Kidney epithelial cell (primary cell): ENCODE measurements at regions not wholly inside any gene's neighbourhood (a gene's known extent, or its start where the extent isn't known, plus 50 kb on each side); places are given as distances from the start of the nearest gene placed in this dataset.

Experiments
- DNase-seq: peaks from one replicate; pipeline ENCODE4 v3.0.0-alpha.2; 2010; ENCODE audit warnings: low read depth
- H3K27me3 ChIP-seq: 2 replicates; pipeline ENCODE4 v1.6.0; 2011; ENCODE audit warnings: low read length; ENCODE audit not compliant: control insufficient read depth, insufficient read depth
- H3K36me3 ChIP-seq: 2 replicates; pipeline ENCODE4 v1.5.1; 2011; ENCODE audit warnings: low read length; ENCODE audit not compliant: control insufficient read depth, insufficient read depth
- H3K4me3 ChIP-seq: 2 replicates; pipeline ENCODE4 v1.5.1; 2011; ENCODE audit warnings: low read depth, mild to moderate bottlenecking, control low read depth, low read length
- CTCF ChIP-seq: IDR thresholded peaks from 2 replicates; pipeline ENCODE4 v1.5.1; 2011; ENCODE audit warnings: mild to moderate bottlenecking, moderate library complexity, low read length, control low read depth, inconsistent platforms; ENCODE audit not compliant: insufficient read depth, poor library complexity, severe bottlenecking

- no peaks in the 10 kb centered on the region for H3K27me3 ChIP-seq
- DNase-seq = no peak
- H3K4me3 ChIP-seq = no peak overlapping the region
- no peaks in the 10 kb centered on the region for H3K36me3 ChIP-seq
- no peak for TF ChIP-seq CTCF
Observed at GRCh38 chr9:87276327-87276841, 221.3 kb upstream of the DAPK1 start.

- H3K27me3 ChIP-seq = no peaks in the 10 kb centered on the region
- H3K36me3 ChIP-seq = no peaks in the 10 kb centered on the region
- no peak for TF ChIP-seq CTCF
- DNase-seq = no peak
- H3K4me3 ChIP-seq = no peak overlapping the region
Observed at GRCh38 chr9:87276851-87277261, 220.8 kb upstream of the DAPK1 start.

- Histone ChIP-seq H3K4me3 (no peak overlapping the region), H3K27me3 (no peaks in the 10 kb centered on the region), H3K36me3 (no peaks in the 10 kb centered on the region)
- no peak for DNase-seq
- no peak for TF ChIP-seq CTCF
Observed at GRCh38 chr9:87277346-87277745, 220.3 kb upstream of the DAPK1 start.

- DNase-seq = no peak
- H3K36me3 ChIP-seq = no peaks in the 10 kb centered on the region
- H3K27me3 ChIP-seq = no peaks in the 10 kb centered on the region
- no peak overlapping the region for H3K4me3 ChIP-seq
- TF ChIP-seq CTCF = no peak
Observed at GRCh38 chr9:87278971-87279733, 218.5 kb upstream of the DAPK1 start.

GRCh38 chr9:87280421-87280820, 217.2 kb upstream of the DAPK1 start:
- Histone ChIP-seq H3K4me3 (no peak overlapping the region), H3K36me3 (no peaks in the 10 kb centered on the region), H3K27me3 (no peaks in the 10 kb centered on the region)
- DNase-seq = no peak
- TF ChIP-seq CTCF = no peak

GRCh38 chr9:87282538-87282937, 215.1 kb upstream of the DAPK1 start:
- no peak for TF ChIP-seq CTCF
- H3K36me3 ChIP-seq = no peaks in the 10 kb centered on the region
- no peak for DNase-seq

More at GRCh38 chr9:87282538-87282937, 215.1 kb upstream of the DAPK1 start:
- H3K27me3 ChIP-seq = no peaks in the 10 kb centered on the region
- H3K4me3 ChIP-seq = no peak overlapping the region
